Endothelial cell of umbilical vein (primary cell): ENCODE measurements at regions not wholly inside any gene's neighbourhood (a gene's known extent, or its start where the extent isn't known, plus 50 kb on each side); places are given as distances from the start of the nearest gene placed in this dataset.

Source experiments
- BruUV-seq: library from RNA; stranded (reverse); fragments of 400-500 nt; replicated peaks from 2 replicates; lab custom pipeline; 2021; lab: Mats Ljungman, UMichigan
- CTCF ChIA-PET: fragments of 300-600, 350-600 bp; sonication (Branson Sonifier 250); formaldehyde crosslinking; loops from one replicate; lab custom pipeline; 2021; ENCODE audit warnings: antibody characterized with exemption, inconsistent platforms; lab: Charles Lee
- POLR2A ChIA-PET: fragments of 300-600, 350-600 bp; sonication (Branson Sonifier 250); formaldehyde crosslinking; loops from one replicate; lab custom pipeline; 2021; ENCODE audit warnings: antibody characterized with exemption, inconsistent platforms; lab: Charles Lee
- DNase-seq: peaks from one replicate; pipeline ENCODE4 v3.0.0-alpha.2; 2011; ENCODE audit warnings: low read depth, low spot score
- FAIRE-seq: peaks from 2 replicates; lab custom pipeline; 2011; peaks lifted over from hg19 to GRCh38; lab: Jason Lieb, UNC
- H2AFZ ChIP-seq: 2 replicates; pipeline ENCODE4 v1.6.0; 2012; ENCODE audit warnings: low read depth, low read length, control low read depth, inconsistent platforms
- H3K27ac ChIP-seq: 2 replicates; pipeline ENCODE4 v1.5.1; 2011; ENCODE audit warnings: low read depth, mild to moderate bottlenecking, control low read depth, low read length, moderate library complexity; ENCODE audit not compliant: insufficient read depth
- H3K27me3 ChIP-seq, 2 experiments: 2 replicates each; pipeline versions ENCODE4 v1.6.0 to v1.6.1; 2011; ENCODE audit warnings: low read length in 2 of 2, mixed read lengths in 1 of 2; ENCODE audit not compliant: control insufficient read depth in 2 of 2, insufficient read depth in 2 of 2
- H3K36me3 ChIP-seq, 2 experiments: 2 replicates in 1 of 2; 3 replicates in 1 of 2; pipeline ENCODE4 v1.5.1; 2011; ENCODE audit warnings: low read length in 2 of 2, mild to moderate bottlenecking in 1 of 2, moderate library complexity in 1 of 2; ENCODE audit not compliant: control insufficient read depth in 2 of 2, insufficient read depth in 2 of 2; ENCODE audit errors: extremely low read depth in 1 of 2
- H3K4me1 ChIP-seq: 3 replicates; pipeline ENCODE4 v1.5.1; 2011; ENCODE audit warnings: mild to moderate bottlenecking, low read length; ENCODE audit not compliant: control insufficient read depth, insufficient read depth; ENCODE audit errors: extremely low read depth
- H3K4me2 ChIP-seq: 2 replicates; pipeline ENCODE4 v1.6.1; 2011; ENCODE audit warnings: low read length, control low read depth, mixed read lengths; ENCODE audit not compliant: insufficient read depth
- H3K4me3 ChIP-seq, 3 experiments: fragments of 200-600 bp in 1 of 3; sonication (generic), shearing (Covaris generic) in 1 of 3; replicated peaks in 1 of 3; 2 replicates each; pipeline ENCODE4 v1.5.1; 2011 to 2016; ENCODE audit warnings: control low read depth in 3 of 3, low read length in 3 of 3, mild to moderate bottlenecking in 2 of 3, inconsistent platforms in 1 of 3, low read depth in 1 of 3, moderate library complexity in 1 of 3; ENCODE audit not compliant: insufficient read depth in 1 of 3
- H3K79me2 ChIP-seq: 2 replicates; pipeline ENCODE4 v1.6.0; 2012; ENCODE audit warnings: low read length, inconsistent platforms; ENCODE audit not compliant: control insufficient read depth, insufficient read depth
- H3K9ac ChIP-seq: replicated peaks from 2 replicates; pipeline ENCODE3; 2011; ENCODE audit warnings: low read length, control low read depth; ENCODE audit not compliant: insufficient read depth; ENCODE audit errors: extremely low read depth
- H3K9me1 ChIP-seq: replicated peaks from 3 replicates; pipeline ENCODE4 v1.6.0; 2011; ENCODE audit warnings: mild to moderate bottlenecking, low read length; ENCODE audit not compliant: control insufficient read depth, insufficient read depth; ENCODE audit errors: extremely low read depth
- H3K9me3 ChIP-seq: replicated peaks from 2 replicates; pipeline ENCODE4 v1.5.1; 2012; ENCODE audit warnings: low read length, inconsistent platforms; ENCODE audit not compliant: control insufficient read depth, insufficient read depth
- H4K20me1 ChIP-seq: replicated peaks from 2 replicates; pipeline ENCODE3; 2011; ENCODE audit warnings: mild to moderate bottlenecking, low read length; ENCODE audit not compliant: control insufficient read depth, insufficient read depth; ENCODE audit errors: extremely low read depth
- CTCF ChIP-seq, 2 donors: IDR thresholded peaks; 1 replicate in 1 of 2; 2 replicates in 1 of 2; pipeline ENCODE4 v1.5.1; 2011; ENCODE audit warnings: low read length in 2 of 2, mild to moderate bottlenecking in 2 of 2, moderate library complexity in 2 of 2, control low read depth in 1 of 2, inconsistent platforms in 1 of 2, low read depth in 1 of 2; ENCODE audit not compliant: insufficient read depth in 1 of 2; ENCODE audit errors: extremely low read depth in 1 of 2
- EZH2 ChIP-seq: IDR thresholded peaks from 2 replicates; pipeline ENCODE4 v1.6.1; 2012; ENCODE audit warnings: borderline replicate concordance, low read depth, mild to moderate bottlenecking, moderate library complexity, low read length, inconsistent platforms; ENCODE audit not compliant: severe bottlenecking
- FOS ChIP-seq: IDR thresholded peaks from 2 replicates; pipeline ENCODE4 v1.6.1; 2011; ENCODE audit warnings: mild to moderate bottlenecking, low read length, moderate library complexity, borderline replicate concordance; ENCODE audit not compliant: insufficient read depth
- GATA2 ChIP-seq: IDR thresholded peaks from 2 replicates; pipeline ENCODE4 v1.7.0; 2011; ENCODE audit warnings: low read depth, mild to moderate bottlenecking, moderate library complexity, mixed read lengths, low read length; ENCODE audit not compliant: insufficient read length, insufficient read depth
- JUN ChIP-seq: IDR thresholded peaks from 2 replicates; pipeline ENCODE4 v1.6.1; 2011; ENCODE audit warnings: borderline replicate concordance, low read depth; ENCODE audit not compliant: insufficient read length, insufficient read depth
- MAX ChIP-seq: IDR thresholded peaks from 2 replicates; pipeline ENCODE4 v1.6.1; 2011; ENCODE audit not compliant: insufficient read depth, insufficient read length
- MYC ChIP-seq: IDR thresholded peaks from one replicate; pipeline ENCODE4 v1.6.1; 2011; ENCODE audit warnings: mild to moderate bottlenecking, low read depth, low read length
- POLR2A ChIP-seq: IDR thresholded peaks from 2 replicates; pipeline ENCODE4 v1.6.1; 2012; ENCODE audit warnings: low read depth, mild to moderate bottlenecking, control low read depth, low read length
- POLR2AphosphoS5 ChIP-seq: IDR thresholded peaks from 2 replicates; pipeline ENCODE4 v1.6.1; 2012; ENCODE audit warnings: low read depth, mild to moderate bottlenecking, control low read depth, low read length, moderate library complexity; ENCODE audit not compliant: insufficient read depth
- dilution Hi-C: fragments of 300-500 bp; cut with MboI; formaldehyde crosslinking; loops from one replicate; pipeline ENCODE4 v1.15.0; 2019; ENCODE audit warnings: low sequenced_read_pairs; ENCODE audit not compliant: extremely low pct_ligation_motif_present
- intact Hi-C: fragments of 100-400 bp; cut with micrococcal nuclease; formaldehyde crosslinking; loops from one replicate; pipeline ENCODE4 v1.10.0; 2022

- Histone ChIP-seq H3K27ac (no peak overlapping the region), H3K4me1 (no peaks in the 10 kb centered on the region), H2AFZ (no peak overlapping the region), H3K36me3 (no peaks in the 10 kb centered on the region), H3K9me1 (no peaks in the 10 kb centered on the region), H4K20me1 (no peaks in the 10 kb centered on the region), H3K9ac (no peak overlapping the region), H3K27me3 (no peaks in the 10 kb centered on the region), H3K79me2 (no peaks in the 10 kb centered on the region), H3K4me3 (no peak overlapping the region), H3K4me2 (no peak overlapping the region), H3K9me3 (no peaks in the 10 kb centered on the region)
- TF ChIP-seq MAX, result no peak
- TF ChIP-seq POLR2A, result no peak
- no peak for TF ChIP-seq FOS
- TF ChIP-seq JUN, result no peak
- no peak for TF ChIP-seq MYC
- no peak for TF ChIP-seq CTCF (IDR thresholded peaks at IDR 0.05; ENCODE audit: extremely low read depth in 1 of 2, insufficient read depth in 1 of 2, low read depth in 1 of 2, low read length in 2 of 2)
- no peak for TF ChIP-seq GATA2
- no peak for TF ChIP-seq POLR2AphosphoS5
- no peak for TF ChIP-seq EZH2
- FAIRE-seq (no peak), DNase-seq (no peak)
- dilution Hi-C loops (no loop called here), intact Hi-C loops (no loop called here)
- ChIA-PET CTCF (no interaction called here), POLR2A (no interaction called here)
- BruUV-seq, result no TSS peak
These were observed 608.7 kb downstream of the ISL1 start for GRCh38 chr5:51991940-51992339.
